ENCODE measurements at regions not wholly inside any gene's neighbourhood (a gene's known extent, or its start where the extent isn't known, plus 50 kb on each side); places are given as distances from the start of the nearest gene placed in this dataset.

DNA sequence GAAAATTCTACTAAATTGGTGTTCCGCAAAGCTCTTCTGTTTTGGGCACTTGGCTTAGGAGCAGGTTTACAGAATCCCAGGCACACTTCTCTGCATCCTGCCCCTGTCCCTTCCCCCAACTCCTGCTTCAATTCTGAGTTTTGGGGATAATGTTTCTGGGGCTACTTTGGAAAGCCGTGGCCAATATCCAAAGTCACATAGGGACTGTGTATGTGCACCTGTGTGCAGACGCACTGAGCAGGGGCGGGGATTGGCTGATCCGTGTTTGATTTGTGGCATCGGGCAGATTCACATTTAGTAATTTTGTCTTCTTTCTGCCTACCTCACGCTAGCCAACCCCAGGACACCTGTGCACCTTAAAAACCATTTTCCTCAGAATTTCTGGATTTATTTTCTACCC is 491.9 kb downstream of the SIPA1L2 start:
- DNase-seq = no peak
- Histone ChIP-seq H3K27me3 (no peaks in the 10 kb centered on the region), H3K36me3 (no peaks in the 10 kb centered on the region), H3K9me3 (no peaks in the 10 kb centered on the region), H3K4me1 (peaks cover 0 to 11% (median 10%) of the 10 kb centered on the region in 3 donors), H3K4me3 (no peak overlapping the region), H3K27ac (no peak overlapping the region)
- WGBS, 2 donors = 86 to 88% methylated on average over 7 of the region's 7 CpGs
- TF ChIP-seq POLR2A (IDR thresholded peaks at IDR 0.05) = no peak
- TF ChIP-seq, protein P1, sequence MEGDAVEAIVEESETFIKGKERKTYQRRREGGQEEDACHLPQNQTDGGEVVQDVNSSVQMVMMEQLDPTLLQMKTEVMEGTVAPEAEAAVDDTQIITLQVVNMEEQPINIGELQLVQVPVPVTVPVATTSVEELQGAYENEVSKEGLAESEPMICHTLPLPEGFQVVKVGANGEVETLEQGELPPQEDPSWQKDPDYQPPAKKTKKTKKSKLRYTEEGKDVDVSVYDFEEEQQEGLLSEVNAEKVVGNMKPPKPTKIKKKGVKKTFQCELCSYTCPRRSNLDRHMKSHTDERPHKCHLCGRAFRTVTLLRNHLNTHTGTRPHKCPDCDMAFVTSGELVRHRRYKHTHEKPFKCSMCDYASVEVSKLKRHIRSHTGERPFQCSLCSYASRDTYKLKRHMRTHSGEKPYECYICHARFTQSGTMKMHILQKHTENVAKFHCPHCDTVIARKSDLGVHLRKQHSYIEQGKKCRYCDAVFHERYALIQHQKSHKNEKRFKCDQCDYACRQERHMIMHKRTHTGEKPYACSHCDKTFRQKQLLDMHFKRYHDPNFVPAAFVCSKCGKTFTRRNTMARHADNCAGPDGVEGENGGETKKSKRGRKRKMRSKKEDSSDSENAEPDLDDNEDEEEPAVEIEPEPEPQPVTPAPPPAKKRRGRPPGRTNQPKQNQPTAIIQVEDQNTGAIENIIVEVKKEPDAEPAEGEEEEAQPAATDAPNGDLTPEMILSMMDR (IDR thresholded peaks at IDR 0.05) = no peak
- intact Hi-C loops (cut with DNase I) = no loop called here

DNA sequence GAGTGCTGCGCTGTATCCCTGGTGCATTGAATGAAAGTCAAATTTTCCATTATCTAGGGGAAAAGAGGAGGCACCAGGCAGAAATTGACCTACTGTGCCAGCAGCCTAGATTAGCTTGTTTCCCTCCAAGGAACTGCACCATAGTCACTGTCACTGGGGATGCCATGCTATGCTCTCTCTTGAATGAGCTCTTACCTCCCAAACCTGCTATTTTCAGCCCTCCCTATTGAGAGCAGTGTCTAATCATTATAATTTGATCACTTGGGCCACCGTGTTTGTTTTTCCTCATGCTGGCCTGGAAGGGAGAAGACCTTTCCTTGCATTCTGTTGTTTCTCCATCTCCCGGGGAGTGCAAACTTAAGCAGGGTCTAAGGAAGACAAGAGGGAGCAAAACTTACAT is 492.9 kb downstream of the SIPA1L2 start:
- TF ChIP-seq POLR2A (IDR thresholded peaks at IDR 0.05) = no peak
- TF ChIP-seq, protein P1 (IDR thresholded peaks at IDR 0.05) = no peak
- no peak for DNase-seq
- Histone ChIP-seq H3K27ac (no peak overlapping the region), H3K9me3 (no peaks in the 10 kb centered on the region), H3K4me3 (no peak overlapping the region), H3K36me3 (no peaks in the 10 kb centered on the region), H3K27me3 (no peaks in the 10 kb centered on the region), H3K4me1 (peaks cover 0 to 2% (median under 1%) of the 10 kb centered on the region in 3 donors)
- WGBS, 2 donors = 64 to 79% methylated on average over 2 of the region's 3 CpGs
- intact Hi-C loops (cut with DNase I) = no loop called here

DNA sequence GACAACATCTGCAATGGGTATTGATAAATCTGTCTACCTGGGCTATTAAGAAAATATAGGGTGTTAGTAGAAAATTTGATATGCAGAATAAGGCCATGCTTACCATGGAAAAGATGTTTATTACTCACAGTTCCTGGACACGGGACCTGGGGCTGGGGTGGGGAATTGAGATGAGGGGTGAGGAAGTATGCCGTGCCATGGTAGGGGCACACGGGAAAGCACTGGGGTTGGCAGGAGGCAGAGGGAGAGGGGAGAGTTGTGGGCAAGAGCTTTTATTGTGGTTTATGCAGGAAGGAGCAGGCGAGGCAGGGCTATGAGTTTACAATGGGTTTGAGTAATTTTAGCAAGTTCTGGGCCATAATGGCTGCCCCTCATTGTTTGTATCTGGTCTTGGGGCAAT is 493.8 kb downstream of the SIPA1L2 start:
- 79 to 82% methylated on average over 4 of the region's 4 CpGs for WGBS, 2 donors

DNA sequence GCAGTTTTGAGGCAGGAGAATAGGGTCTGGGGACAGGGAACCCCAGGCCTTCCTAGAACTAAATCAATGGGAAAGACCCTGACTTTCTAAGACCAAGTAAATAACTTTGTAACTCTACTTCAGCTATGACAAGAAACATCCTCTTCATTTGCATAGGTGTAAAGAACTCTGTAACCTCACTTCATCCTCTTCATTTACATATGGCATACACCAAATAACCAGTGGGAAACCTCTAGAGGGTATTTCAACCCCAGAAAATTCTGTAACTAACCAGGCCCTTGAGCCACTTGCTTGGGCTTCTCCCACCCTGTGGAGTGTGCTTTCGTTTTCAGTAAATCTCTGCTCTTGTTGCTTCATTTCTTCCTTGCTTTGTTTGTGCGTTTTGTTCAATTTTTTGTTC is 495.6 kb downstream of the SIPA1L2 start:
- Histone ChIP-seq H3K36me3 (no peaks in the 10 kb centered on the region), H3K4me1 (no peaks in the 10 kb centered on the region), H3K27ac (no peak overlapping the region), H3K27me3 (no peaks in the 10 kb centered on the region), H3K9me3 (peaks cover 0 to 7% (median 0%) of the 10 kb centered on the region in 3 donors), H3K4me3 (no peak overlapping the region)
- WGBS, 2 donors = 69 to 71% methylated on average over 2 of the region's 2 CpGs
- TF ChIP-seq, protein P1 (IDR thresholded peaks at IDR 0.05) = no peak
- no peak for TF ChIP-seq POLR2A (IDR thresholded peaks at IDR 0.05)
- intact Hi-C loops (cut with DNase I) = no loop called here
- DNase-seq = no peak

More for the DNA sequence above, 493.8 kb downstream of the SIPA1L2 start:
- Histone ChIP-seq H3K27me3 (no peaks in the 10 kb centered on the region), H3K36me3 (no peaks in the 10 kb centered on the region), H3K4me3 (no peak overlapping the region), H3K4me1 (no peaks in the 10 kb centered on the region), H3K9me3 (no peaks in the 10 kb centered on the region), H3K27ac (no peak overlapping the region)
- TF ChIP-seq, protein P1 (IDR thresholded peaks at IDR 0.05) = no peak
- TF ChIP-seq POLR2A (IDR thresholded peaks at IDR 0.05) = no peak
- intact Hi-C loops (cut with DNase I) = no loop called here
- no peak for DNase-seq

DNA sequence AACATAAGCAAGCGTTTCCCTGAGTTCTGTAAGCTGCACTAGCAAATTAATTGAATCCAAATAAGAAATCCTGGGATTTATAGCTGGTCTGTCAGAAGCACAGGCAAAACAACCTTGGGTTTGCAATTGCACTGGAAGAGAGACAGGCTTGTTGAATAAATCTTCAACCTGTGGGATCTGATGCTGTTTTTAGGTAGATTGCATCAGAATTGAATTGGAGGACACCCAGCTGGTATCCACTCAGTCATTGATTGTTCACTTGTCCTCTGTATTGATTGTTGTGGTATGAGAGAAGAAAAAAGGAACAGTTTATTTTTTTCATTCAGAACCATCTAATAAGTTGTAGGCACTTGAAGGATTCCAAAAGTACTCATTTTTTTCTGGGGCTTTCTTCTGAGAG is 497.4 kb downstream of the SIPA1L2 start:
- Histone ChIP-seq H3K36me3 (no peaks in the 10 kb centered on the region), H3K27ac (no peak overlapping the region), H3K4me3 (no peak overlapping the region), H3K9me3 (peaks cover 0 to 7% (median 0%) of the 10 kb centered on the region in 3 donors), H3K4me1 (no peaks in the 10 kb centered on the region), H3K27me3 (no peaks in the 10 kb centered on the region)
- intact Hi-C loops (cut with DNase I) = no loop called here
- no peak for TF ChIP-seq POLR2A (IDR thresholded peaks at IDR 0.05)
- TF ChIP-seq, protein P1 (IDR thresholded peaks at IDR 0.05) = no peak
- no peak for DNase-seq
- WGBS, 2 donors = 80 to 89% methylated on average over 1 of the region's 1 CpG
